MCF 10A (cell line): ENCODE measurements at regions not wholly inside any gene's neighbourhood (a gene's known extent, or its start where the extent isn't known, plus 50 kb on each side); places are given as distances from the start of the nearest gene placed in this dataset.
"Not testable (repeated sequence)": the region's sequence is repeated elsewhere in the genome, so short reads cannot be mapped to it uniquely, and the experiment has no call there.

Experiments used
- BruUV-seq: library from RNA; stranded (reverse); fragments of 400-500 nt; replicated peaks from 2 replicates; lab custom pipeline; 2021; lab: Mats Ljungman, UMichigan
- CTCF ChIA-PET: fragments of 300-600 bp; sonication (Branson Sonifier 250); formaldehyde crosslinking; extraction: SDS; loops from one replicate; lab custom pipeline; 2021; ENCODE audit warnings: antibody characterized with exemption, inconsistent platforms; lab: Yijun Ruan, JAX
- POLR2A ChIA-PET: fragments of 300-600, 350-650 bp; sonication (Branson Sonifier 250); formaldehyde crosslinking; extraction: SDS; loops from one replicate; lab custom pipeline; 2020; ENCODE audit warnings: antibody characterized with exemption, inconsistent platforms; lab: Yijun Ruan, JAX
- DNase-seq: peaks from one replicate; pipeline ENCODE4 v3.0.0-alpha.2; 2018; ENCODE audit not compliant: unreplicated experiment
- H3K27ac Mint-ChIP-seq: one replicate; pipeline ENCODE4 v1.8.0; 2022; ENCODE audit warnings: mild to moderate bottlenecking, low read depth, mixed read lengths; ENCODE audit not compliant: unreplicated experiment
- H3K27me3 Mint-ChIP-seq: one replicate; pipeline ENCODE4 v1.8.0; 2022; ENCODE audit warnings: mixed read lengths; ENCODE audit not compliant: insufficient read depth, unreplicated experiment
- H3K36me3 Mint-ChIP-seq: one replicate; pipeline ENCODE4 v1.8.0; 2022; ENCODE audit warnings: mild to moderate bottlenecking, moderate library complexity, mixed read lengths; ENCODE audit not compliant: insufficient read depth, unreplicated experiment
- H3K4me1 Mint-ChIP-seq: one replicate; pipeline ENCODE4 v1.8.0; 2022; ENCODE audit warnings: mixed read lengths; ENCODE audit not compliant: insufficient read depth, unreplicated experiment
- H3K4me3 Mint-ChIP-seq: one replicate; pipeline ENCODE4 v1.8.0; 2022; ENCODE audit warnings: mild to moderate bottlenecking, moderate library complexity, mixed read lengths; ENCODE audit not compliant: unreplicated experiment
- H3K9me3 Mint-ChIP-seq: one replicate; pipeline ENCODE4 v1.8.0; 2022; ENCODE audit warnings: mixed read lengths; ENCODE audit not compliant: unreplicated experiment
- intact Hi-C: fragments of 100-400 bp; cut with micrococcal nuclease; formaldehyde crosslinking; loops from 2 replicates; pipeline ENCODE4 v1.14.1; 2022
- TF ChIP-seq, protein P1 (sequence below): fragments of 200-600 bp; IDR thresholded peaks from one replicate; pipeline ENCODE4 v1.8.0; 2022; ENCODE audit warnings: antibody characterized with exemption, mild to moderate bottlenecking; ENCODE audit not compliant: unreplicated experiment

DNA sequence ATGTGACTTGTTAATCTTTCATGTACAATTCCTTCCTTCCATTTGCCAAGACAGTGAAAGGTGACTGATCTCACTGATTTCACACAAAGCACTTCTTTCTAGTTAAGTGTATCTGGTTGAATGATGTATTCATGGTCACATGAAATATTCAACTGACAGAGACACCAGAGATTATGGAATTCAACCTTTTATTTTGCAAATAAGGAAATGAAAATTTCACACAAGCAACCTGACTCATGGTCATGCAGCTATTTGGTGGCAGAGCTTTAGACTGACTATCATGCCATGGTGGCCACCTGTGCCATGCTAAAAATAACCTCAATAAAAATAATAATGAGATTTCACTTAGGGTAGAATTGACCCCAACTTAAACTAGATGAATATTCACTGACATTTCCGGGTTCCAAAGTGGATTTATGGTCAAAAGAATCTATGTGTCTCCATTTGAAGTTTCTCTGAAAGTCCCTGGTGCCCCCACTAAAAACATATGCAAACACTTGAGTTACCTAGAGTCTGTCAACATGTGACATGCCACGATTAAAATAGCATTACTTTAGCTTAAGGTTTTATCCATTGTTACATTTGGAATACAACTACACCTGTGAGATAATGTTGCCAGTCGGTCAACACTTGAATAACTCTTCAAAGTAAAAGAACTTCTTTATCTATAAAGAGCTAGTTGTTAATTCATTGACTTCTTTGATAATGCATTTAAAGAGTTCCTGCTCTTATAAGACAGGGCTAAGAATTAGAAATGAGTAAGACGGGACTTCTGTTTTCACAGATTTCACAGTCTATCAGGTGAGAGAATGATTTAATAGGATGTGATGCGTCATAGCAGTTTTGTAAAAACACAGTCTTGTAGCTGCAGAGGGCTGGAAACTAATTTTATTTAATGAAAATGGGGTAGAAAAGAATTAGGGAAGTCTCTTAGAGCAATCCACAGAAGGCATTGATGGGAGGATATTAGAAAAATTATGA lies 94.6 kb upstream of the OR9G4 start:
- Mint-ChIP-seq H3K9me3 (no peaks in the 10 kb centered on the region), H3K27ac (peak overlapping the region; percentile 63), H3K36me3 (no peaks in the 10 kb centered on the region), H3K4me1 (peaks cover 21% of the 10 kb centered on the region), H3K4me3 (no peak overlapping the region), H3K27me3 (no peaks in the 10 kb centered on the region)
- no TSS peak for BruUV-seq
- ChIA-PET CTCF (interaction anchor here (0.5 to 11.8 kb wide), 20 partner anchors 12 to 437 kb away, joined by 3 to 436 read pairs (median 4); no protein-coding TSS in a partner anchor), POLR2A (interaction anchor here (0.6 to 4.0 kb wide), 11 partner anchors 22 to 479 kb away, joined by 3 to 37 read pairs (median 3); no protein-coding TSS in a partner anchor)
- TF ChIP-seq, protein P1, sequence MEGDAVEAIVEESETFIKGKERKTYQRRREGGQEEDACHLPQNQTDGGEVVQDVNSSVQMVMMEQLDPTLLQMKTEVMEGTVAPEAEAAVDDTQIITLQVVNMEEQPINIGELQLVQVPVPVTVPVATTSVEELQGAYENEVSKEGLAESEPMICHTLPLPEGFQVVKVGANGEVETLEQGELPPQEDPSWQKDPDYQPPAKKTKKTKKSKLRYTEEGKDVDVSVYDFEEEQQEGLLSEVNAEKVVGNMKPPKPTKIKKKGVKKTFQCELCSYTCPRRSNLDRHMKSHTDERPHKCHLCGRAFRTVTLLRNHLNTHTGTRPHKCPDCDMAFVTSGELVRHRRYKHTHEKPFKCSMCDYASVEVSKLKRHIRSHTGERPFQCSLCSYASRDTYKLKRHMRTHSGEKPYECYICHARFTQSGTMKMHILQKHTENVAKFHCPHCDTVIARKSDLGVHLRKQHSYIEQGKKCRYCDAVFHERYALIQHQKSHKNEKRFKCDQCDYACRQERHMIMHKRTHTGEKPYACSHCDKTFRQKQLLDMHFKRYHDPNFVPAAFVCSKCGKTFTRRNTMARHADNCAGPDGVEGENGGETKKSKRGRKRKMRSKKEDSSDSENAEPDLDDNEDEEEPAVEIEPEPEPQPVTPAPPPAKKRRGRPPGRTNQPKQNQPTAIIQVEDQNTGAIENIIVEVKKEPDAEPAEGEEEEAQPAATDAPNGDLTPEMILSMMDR, result no peak
- DNase-seq, result no peak
- intact Hi-C loops, result loop anchor here (5.0 kb wide), 2 partner anchors 229 to 504 kb away; no protein-coding TSS in a partner anchor

DNA sequence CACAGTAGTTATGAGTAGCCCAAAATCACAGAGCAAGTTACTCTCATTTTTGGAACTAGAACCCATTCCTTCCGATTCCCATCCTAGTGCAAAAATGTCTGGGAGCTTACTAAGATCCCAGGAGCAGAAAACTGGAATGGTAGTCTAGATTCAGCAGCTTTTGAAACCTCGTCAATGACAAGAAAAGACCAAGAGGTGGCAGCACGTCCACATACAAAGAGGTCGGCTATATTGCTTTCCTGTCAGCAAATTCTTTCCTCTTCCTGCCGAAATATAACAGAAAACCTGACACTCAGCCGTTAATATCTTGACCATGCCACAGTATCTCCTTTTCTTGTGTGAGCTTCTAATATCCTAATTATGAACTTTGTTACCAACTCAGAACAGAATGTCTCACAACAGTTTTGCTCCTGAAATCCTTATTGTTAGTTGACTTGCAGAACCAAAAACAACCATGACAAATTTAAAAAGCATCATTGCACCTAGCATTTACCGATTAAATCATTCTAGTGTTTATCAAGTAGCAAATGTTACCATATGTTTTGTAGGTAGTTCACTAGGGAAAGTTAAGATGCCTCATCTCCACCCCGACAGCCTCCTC lies 92.8 kb upstream of the OR9G4 start:
- Mint-ChIP-seq H3K27me3 (no peaks in the 10 kb centered on the region), H3K9me3 (no peaks in the 10 kb centered on the region), H3K4me1 (peaks cover 21% of the 10 kb centered on the region), H3K27ac (no peak overlapping the region), H3K36me3 (no peaks in the 10 kb centered on the region), H3K4me3 (no peak overlapping the region)
- ChIA-PET POLR2A (interaction anchor here (0.7 to 4.0 kb wide), 15 partner anchors 35 to 470 kb away, joined by 3 to 37 read pairs (median 3); no protein-coding TSS in a partner anchor), CTCF (interaction anchor here (0.6 to 11.8 kb wide), 59 partner anchors 9 to 492 kb away, joined by 3 to 436 read pairs (median 4); no protein-coding TSS in a partner anchor)
- intact Hi-C loops, result loop anchor here (1.0 to 5.0 kb wide), 7 partner anchors 231 to 506 kb away; no protein-coding TSS in a partner anchor
- DNase-seq, result peak; percentile 78
- TF ChIP-seq, protein P1, result peak; percentile 79
- BruUV-seq, result no TSS peak

DNA sequence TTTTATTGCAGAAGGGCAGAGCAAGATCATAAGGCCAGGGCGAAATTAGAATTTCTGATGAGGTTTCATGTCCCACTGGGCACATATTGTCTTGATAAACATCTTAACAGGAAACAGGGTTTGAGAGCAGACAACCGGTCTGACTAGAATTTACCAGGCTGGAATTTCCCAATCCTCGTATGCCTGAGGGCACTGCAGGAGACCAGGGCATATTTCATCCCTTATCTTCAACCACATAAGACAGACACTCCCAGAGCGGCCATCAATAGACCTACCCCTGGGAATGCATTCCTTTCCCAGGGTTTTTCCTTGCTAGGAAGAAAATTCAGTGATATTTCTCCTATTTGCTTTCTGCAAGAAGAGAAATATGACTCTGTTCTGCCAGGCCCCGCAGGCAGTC lies 78.9 kb upstream of the OR9G4 start:
- CTCF ChIA-PET, result interaction anchor here (1.5 kb wide), 1 partner anchor 13 kb away, joined by 6 read pairs; no protein-coding TSS in a partner anchor
- H3K9me3 Mint-ChIP-seq, H3K36me3 Mint-ChIP-seq, H3K27ac Mint-ChIP-seq, H3K4me1 Mint-ChIP-seq, DNase-seq, H3K4me3 Mint-ChIP-seq, intact Hi-C loops, BruUV-seq: not testable (repeated sequence)
- POLR2A ChIA-PET, result interaction anchor here (0.6 kb wide), 1 partner anchor 10 kb away, joined by 3 read pairs; no protein-coding TSS in a partner anchor
- peaks cover 14% of the 10 kb centered on the region for H3K27me3 Mint-ChIP-seq

DNA sequence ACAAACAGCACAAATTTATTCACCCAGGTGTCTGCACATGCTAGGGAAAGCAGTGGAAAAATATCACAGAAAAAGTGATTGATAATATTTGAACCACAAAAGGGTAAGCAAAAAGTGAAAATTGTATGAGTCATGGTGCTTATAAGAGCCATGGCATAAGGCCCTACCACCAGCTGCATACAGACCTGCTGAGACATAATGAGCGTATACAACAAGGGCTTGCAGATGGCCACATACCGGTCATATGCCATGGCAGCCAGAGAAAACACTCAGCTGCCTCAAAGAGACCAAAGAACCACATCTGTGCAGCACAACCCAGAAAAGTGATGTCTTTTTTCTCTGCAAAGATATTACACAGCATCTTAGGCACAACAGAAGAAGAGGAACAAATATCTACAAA lies 71.4 kb upstream of the OR9G4 start:
- H3K36me3 Mint-ChIP-seq, result no peaks in the 10 kb centered on the region
- H3K27ac Mint-ChIP-seq, result no peak overlapping the region
- no TSS peak for BruUV-seq
- no peak overlapping the region for H3K4me3 Mint-ChIP-seq
- DNase-seq, result no peak
- POLR2A ChIA-PET, result no interaction called here
- no peaks in the 10 kb centered on the region for H3K9me3 Mint-ChIP-seq
- no peaks in the 10 kb centered on the region for H3K4me1 Mint-ChIP-seq
- H3K27me3 Mint-ChIP-seq, result peaks cover 17% of the 10 kb centered on the region
- intact Hi-C loops, result no loop called here
- TF ChIP-seq, protein P1, result no peak
- CTCF ChIA-PET, result interaction anchor here (0.7 to 1.4 kb wide), 2 partner anchors 309 to 430 kb away, joined by 3 to 5 read pairs; no protein-coding TSS in a partner anchor
